GM20431 (cell line): ENCODE measurements at regions not wholly inside any gene's neighbourhood (a gene's known extent, or its start where the extent isn't known, plus 50 kb on each side); places are given as distances from the start of the nearest gene placed in this dataset.

Source experiments
- in situ Hi-C: fragments of 300-500 bp; cut with MseI, MboI; formaldehyde crosslinking; loops from one replicate; pipeline ENCODE4 v1.15.0; 2020; ENCODE audit warnings: low sequenced_read_pairs; ENCODE audit not compliant: unreplicated experiment

DNA sequence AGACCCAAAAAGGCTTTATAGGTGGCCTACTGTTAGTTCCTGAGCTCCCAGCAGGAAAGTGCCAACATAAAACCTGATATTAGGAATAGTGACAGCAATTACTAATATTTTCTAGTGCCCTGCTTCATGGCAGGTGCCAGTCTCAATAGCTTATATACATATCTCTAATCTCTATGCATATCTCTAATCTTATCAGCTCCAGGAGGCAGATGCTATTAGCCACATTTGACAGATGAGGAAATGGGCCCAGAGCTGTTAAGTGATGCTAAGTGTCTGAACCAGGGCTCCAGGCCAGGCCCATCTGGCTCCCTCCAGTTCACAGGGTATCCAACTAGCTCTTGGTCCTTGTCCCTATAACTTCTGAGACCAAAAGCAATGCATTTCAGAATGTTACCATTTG lies 142.5 kb downstream of the CHIC2 start:
- in situ Hi-C loops = no loop called here

DNA sequence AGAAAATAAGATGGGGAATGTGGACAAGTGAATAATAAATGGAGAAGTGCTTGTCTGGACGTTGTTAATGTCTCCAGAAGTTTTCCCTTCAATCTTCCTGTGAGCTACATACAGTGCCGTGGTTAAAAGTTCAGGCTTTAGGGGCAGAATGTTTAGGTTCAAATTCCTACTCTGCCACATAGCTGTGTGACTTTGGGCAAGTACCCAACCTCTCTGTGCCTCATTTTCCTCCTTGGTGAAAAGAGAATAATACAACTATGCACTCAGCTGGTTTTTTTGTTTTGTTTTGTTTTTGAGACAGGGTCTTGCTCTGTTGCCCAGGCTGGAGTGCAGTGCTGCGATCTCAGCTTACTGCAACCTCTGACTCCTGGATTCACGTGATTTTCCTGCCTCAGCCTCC lies 143.5 kb downstream of the CHIC2 start:
- in situ Hi-C loops = no loop called here

DNA sequence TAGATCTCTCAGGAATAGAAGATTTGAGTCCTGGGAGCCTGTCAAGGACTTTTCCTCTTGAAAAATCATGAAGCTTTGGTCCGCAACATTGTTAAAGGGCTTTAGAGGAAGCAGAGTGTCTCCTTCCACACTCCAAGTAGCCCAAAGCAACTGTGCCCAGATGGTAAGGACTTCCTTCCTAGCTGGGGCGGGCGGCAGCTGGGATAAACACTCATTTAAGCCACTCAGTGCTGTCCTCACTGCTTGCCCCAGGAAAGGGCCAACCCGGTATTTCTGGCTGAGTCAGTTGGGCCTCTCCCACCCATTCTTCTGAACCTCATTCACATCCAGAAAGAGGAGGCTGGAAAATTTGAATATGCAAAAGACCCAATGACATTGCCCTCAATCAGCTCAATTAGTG lies 144.3 kb downstream of the CHIC2 start:
- in situ Hi-C loops = no loop called here

GRCh38 chr4:53919535-53919934 lies 144.9 kb downstream of the CHIC2 start:
- in situ Hi-C loops = loop anchor here (10.0 kb wide), 1 partner anchor 305 kb away; the partner anchor contains the start of gene PDGFRA

DNA sequence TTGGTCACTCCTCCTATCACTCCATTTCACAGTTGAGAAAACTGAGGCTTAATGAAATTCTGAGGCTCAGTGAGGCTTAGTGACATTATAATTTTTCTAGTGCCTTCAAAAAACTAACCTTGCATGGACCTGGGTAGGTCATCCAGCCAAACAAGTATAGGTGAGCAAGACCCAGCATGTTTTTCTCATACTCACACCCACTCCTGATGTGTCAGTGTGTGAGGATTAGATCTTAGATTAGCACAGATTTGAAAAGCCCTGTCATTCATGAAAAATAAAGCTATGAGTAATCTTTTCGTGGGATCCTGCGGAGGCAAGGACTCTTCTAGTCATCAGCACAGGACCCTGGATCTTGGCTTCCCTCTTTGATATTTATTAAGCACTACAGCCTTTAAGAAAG lies 146.7 kb downstream of the CHIC2 start:
- in situ Hi-C loops = loop anchor here (10.0 kb wide), 1 partner anchor 307 kb away; the partner anchor contains the start of gene PDGFRA

DNA sequence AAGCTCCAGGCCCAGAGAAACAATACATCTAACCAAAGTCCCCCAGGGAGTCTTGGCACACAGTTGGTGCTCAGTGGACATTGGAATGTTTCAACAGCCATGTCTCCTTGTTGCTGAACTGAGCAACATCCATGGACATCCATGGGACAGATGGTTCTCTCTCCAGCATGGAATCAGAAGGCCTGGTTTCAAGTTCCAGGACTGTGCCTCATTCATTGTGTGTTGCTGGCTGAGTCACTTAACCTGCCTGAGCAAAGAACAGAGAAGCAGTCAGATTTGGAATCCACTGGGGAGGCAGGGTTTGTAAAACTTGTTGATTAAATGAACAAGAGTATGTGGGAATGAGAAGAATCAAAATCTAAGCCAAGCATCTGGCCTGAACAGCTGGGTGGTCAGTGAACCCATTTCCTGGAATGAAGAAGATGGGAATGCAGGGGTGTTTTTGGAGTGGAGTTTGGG lies 147.9 kb downstream of the CHIC2 start:
- in situ Hi-C loops = loop anchor here (10.0 kb wide), 1 partner anchor 308 kb away; the partner anchor contains the start of gene PDGFRA

- in situ Hi-C loops = loop anchor here (10.0 kb wide), 1 partner anchor 310 kb away; the partner anchor contains the start of gene PDGFRA
These were observed 149.9 kb downstream of the CHIC2 start for GRCh38 chr4:53914313-53915016.

DNA sequence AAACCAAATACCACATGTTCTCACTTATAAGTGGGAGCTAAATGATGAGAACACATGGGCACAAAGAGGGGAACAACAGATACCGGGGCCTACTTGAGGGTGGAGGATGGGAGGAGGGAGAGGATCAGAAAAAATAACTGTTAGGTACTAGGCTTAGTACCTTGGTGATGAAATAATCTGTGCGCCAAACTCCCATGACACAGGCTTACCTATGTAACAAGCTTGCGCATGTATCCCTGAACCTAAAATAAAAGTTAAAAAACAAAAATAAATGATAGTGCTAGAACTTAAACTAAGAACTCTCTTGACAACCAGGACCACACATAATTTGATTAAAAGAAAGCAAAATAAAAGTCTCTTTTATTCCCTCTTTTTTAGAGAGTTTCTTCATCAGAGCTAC lies 150.6 kb downstream of the CHIC2 start:
- in situ Hi-C loops = loop anchor here (10.0 kb wide), 1 partner anchor 311 kb away; the partner anchor contains the start of gene PDGFRA

- in situ Hi-C loops = loop anchor here (10.0 kb wide), 1 partner anchor 312 kb away; the partner anchor contains the start of gene PDGFRA
These were observed 151.5 kb downstream of the CHIC2 start for GRCh38 chr4:53912766-53913497.

- in situ Hi-C loops = no loop called here
These were observed 155.7 kb downstream of the CHIC2 start for GRCh38 chr4:53908661-53909078.

- in situ Hi-C loops = no loop called here
These were observed 156.6 kb downstream of the CHIC2 start for GRCh38 chr4:53907772-53908171.

- in situ Hi-C loops = no loop called here
These were observed 157.7 kb downstream of the CHIC2 start for GRCh38 chr4:53906606-53907190.

DNA sequence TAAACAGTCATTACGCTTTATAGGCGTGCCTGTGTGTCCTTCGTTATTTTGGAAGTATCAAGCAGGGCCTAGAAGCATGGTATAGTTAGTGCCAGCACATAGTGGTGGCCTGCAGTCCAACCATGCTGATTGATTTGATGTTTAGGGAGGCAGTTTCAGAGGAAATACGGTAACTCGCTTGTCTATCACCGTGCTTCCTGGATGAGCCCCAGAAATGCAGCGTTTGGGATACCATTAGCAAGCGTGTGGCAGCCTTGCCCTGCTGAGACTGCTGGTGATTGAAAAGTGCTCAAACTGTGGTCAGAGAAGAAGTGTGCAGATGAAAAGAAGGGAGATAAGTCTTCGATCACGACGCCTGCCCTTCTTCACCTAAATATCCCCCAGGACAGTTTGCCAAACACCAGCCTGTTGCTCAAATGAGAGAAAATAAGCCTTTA lies 158.4 kb downstream of the CHIC2 start:
- in situ Hi-C loops = no loop called here

DNA sequence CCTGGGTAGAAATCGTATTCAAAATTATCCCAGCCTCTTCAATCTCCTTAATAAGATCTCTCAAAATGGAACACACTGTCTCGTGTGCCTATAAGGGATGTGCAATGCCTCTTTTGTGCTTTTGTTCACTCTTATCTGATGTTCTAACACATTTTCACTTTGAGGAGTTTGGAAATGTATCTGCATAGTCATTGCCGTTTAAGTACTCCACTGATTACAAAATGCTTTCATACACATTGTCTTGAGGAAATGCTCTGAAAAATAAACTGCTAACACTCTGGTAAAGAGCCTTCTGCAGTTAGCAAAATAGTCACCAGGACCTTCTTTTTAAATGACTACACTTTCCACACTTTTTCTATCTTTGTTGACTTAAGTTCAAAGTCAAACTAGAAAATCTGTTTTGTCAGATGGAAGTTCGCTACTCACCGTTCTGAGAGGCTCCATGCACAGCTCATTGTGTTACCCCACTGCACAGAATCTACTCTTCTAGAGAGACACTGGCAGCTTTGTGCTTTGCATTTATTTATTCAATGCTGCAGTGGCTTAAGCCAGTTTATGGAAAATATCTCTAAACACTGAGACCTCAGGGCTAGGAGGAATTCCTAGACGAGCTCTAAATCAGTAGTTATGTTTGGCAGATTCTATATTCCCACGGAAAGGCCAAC lies 159.0 kb downstream of the CHIC2 start:
- in situ Hi-C loops = no loop called here

DNA sequence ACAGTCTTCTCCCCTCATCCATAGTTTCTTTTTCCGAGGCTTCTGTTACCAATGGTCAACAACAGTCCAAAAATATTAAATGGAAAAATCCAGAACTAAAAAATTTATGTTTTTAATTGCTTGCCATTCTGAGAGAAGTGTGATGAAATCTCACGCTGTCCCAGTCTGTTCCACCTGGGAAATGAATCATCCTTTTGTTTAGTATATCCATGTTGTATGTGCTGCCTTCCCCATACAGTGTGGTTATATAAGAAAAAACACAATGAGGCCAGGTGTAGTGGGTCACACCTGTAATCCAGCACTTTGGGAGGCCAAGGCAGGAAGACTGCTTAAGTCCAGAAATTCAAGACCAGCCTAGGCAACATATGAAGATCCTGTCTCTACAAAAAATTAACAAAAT lies 161.6 kb downstream of the CHIC2 start:
- in situ Hi-C loops = no loop called here

DNA sequence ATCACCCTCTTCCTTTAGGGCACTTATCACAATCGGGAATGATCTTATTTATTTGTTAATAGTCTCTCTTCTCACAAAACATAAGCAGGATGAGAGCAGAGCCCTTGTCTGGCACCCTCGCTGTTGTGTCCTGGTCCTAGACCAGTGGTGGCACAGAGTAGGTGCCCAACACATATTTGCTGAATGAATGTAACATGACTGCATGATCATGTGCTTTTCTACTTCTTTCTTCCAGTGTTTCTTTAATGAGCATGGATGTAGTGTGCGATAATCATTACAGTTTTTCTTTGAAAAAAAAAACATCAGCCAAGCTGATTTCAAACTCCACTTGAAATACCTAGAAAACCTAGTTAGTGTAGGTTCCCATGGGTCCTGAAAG lies 164.1 kb downstream of the CHIC2 start:
- in situ Hi-C loops = no loop called here

DNA sequence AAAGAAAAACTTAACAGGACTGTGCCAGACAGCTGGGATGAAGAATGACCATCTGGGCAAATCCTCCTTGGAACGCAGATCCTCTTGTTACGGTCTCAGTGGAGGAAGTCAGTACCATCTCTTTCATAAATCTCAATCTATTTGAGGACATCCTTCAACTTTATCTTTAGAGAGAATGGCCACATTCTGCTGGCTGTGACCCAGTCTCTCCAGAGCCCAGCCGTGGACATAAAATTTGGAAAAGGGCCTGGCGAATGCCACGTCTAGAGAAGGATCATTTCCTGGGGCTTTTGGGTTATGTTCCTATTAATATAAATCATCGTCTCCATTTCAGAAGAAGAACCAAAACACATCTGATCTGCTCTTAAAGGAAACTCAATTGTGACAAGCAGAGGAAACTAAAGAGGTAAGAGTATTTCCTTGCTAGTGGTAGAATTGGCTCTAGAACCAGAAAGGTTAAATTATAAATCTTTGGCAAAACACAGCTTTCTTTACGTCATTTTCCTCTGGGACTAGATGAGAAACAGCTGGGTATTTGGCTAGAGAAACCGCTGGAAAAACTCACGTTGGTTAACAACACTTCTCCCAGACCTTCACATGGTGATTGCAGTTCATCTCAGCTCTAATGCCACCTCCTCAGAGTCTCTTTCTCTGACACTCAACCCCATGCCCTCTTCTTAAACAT lies 164.7 kb downstream of the CHIC2 start:
- in situ Hi-C loops = no loop called here

GRCh38 chr4:53895137-53895536 lies 169.3 kb downstream of the CHIC2 start:
- in situ Hi-C loops = no loop called here

GRCh38 chr4:53890461-53890860 lies 173.9 kb downstream of the CHIC2 start:
- in situ Hi-C loops = no loop called here
